ENCODE measurements at regions not wholly inside any gene's neighbourhood (a gene's known extent, or its start where the extent isn't known, plus 50 kb on each side); places are given as distances from the start of the nearest gene placed in this dataset.

DNA sequence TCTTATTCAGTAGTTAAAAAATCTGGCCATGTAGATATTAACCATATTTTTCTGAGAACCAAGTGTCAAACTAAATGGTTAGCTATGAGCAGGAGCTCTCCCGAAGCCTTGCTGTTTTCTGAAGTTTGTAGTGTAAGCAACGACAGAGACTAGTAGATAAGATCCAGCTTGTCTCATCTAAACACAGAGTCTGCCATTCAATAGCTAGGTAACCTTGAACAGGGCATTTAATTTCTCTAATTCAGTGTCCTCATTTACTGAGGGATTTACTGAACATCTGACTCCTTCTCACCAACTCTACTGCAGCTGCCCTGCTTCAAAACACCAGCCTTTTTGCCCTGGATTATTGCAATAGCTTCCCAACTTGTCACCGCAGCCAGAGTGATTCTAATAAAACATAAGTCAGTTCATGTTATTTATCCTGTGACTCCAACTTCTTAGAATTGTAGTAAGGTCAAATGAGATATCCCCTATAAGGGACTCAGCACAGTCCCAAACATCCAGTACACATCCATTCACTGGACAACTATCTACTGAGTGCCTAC is 337.0 kb downstream of the PLK2 start:
- CTCF ChIA-PET (ENCODE audit: partially characterized antibody): no interaction called here
- no peaks in the 10 kb centered on the region for H3K9me3 Mint-ChIP-seq
- intact Hi-C loops (cut with micrococcal nuclease): no loop called here

DNA sequence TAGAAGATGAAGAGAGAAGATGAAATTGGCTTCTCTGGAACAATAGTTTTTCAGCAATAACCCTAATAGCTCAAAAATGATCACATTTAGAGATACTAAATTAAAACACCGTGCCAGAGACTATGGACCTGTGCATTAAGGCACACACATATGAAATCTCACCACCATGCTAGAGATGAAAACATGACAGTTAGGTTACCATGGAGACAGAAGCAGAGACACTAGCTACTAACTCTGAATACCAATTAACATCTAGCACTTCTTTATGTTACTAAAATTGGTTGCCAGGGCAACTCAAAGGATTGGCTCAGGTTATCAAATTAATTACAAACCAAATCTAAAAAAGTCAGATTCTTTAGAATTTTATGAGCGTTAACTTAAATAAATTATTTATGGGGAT is 337.7 kb downstream of the PLK2 start:
- ChIA-PET POLR2A (ENCODE audit: partially characterized antibody) (no interaction called here), CTCF (ENCODE audit: partially characterized antibody) (no interaction called here)
- Histone ChIP-seq H3K4me1 (ENCODE audit: insufficient read depth, low read length) (no peaks in the 10 kb centered on the region), H3K27me3 (ENCODE audit: insufficient read depth, low read length) (no peaks in the 10 kb centered on the region), H3K36me3 (ENCODE audit: insufficient read depth, low read length) (no peaks in the 10 kb centered on the region), H3K9me3 (ENCODE audit: control insufficient read depth in 1 of 2, low read length in 2 of 2) (no peaks in the 10 kb centered on the region), H3K27ac (ENCODE audit: low read depth, low read length) (no peak overlapping the region), H3K4me3 (ENCODE audit: low read length in 2 of 2) (no peak overlapping the region)
- no peaks in the 10 kb centered on the region for H3K36me3 Mint-ChIP-seq
- no peaks in the 10 kb centered on the region for H3K4me1 Mint-ChIP-seq
- no peaks in the 10 kb centered on the region for H3K9me3 Mint-ChIP-seq
- no peak overlapping the region for H3K27ac Mint-ChIP-seq
- peaks cover 0 to 7% of the 10 kb centered on the region in 2 donors for H3K27me3 Mint-ChIP-seq
- intact Hi-C loops (cut with micrococcal nuclease): no loop called here
- H3K4me3 Mint-ChIP-seq: no peak overlapping the region
- DNase-seq: no peak

More for the DNA sequence above, 337.0 kb downstream of the PLK2 start:
- H3K4me1 ChIP-seq (ENCODE audit: insufficient read depth, low read length): no peaks in the 10 kb centered on the region
- Mint-ChIP-seq H3K27me3 (peaks cover 1 to 6% of the 10 kb centered on the region in 2 donors), H3K36me3 (no peaks in the 10 kb centered on the region), H3K4me3 (no peak overlapping the region), H3K27ac (no peak overlapping the region), H3K4me1 (no peaks in the 10 kb centered on the region)
- H3K27ac ChIP-seq (ENCODE audit: low read depth, low read length): no peak overlapping the region
- H3K4me3 ChIP-seq (ENCODE audit: low read length in 2 of 2): no peak overlapping the region
- DNase-seq: no peak
- no peaks in the 10 kb centered on the region for H3K9me3 ChIP-seq (ENCODE audit: control insufficient read depth in 1 of 2, low read length in 2 of 2)
- POLR2A ChIA-PET (ENCODE audit: partially characterized antibody): no interaction called here
- H3K27me3 ChIP-seq (ENCODE audit: insufficient read depth, low read length): no peaks in the 10 kb centered on the region
- no peaks in the 10 kb centered on the region for H3K36me3 ChIP-seq (ENCODE audit: insufficient read depth, low read length)

DNA sequence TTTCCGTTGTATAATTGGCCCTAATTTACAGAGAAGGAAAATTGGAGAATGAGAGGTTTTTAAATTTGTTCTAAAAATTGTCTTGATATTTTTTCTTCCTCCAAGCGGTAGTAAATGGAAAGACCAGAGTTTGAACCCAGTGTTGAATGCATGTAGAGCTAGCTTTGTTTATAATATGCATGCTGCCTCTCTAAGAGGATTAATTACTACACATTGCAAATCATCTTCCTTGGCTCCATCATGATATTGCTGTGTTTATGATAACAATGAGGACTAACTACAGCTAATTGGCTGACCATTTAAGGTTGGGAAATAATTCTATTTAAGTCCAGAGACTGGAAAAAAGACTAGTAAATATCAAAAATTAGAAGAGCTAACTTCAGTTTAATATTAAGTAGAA is 338.5 kb downstream of the PLK2 start:
- Histone ChIP-seq H3K27me3 (ENCODE audit: insufficient read depth, low read length) (no peaks in the 10 kb centered on the region), H3K9me3 (ENCODE audit: control insufficient read depth in 1 of 2, low read length in 2 of 2) (no peaks in the 10 kb centered on the region), H3K4me1 (ENCODE audit: insufficient read depth, low read length) (no peaks in the 10 kb centered on the region), H3K4me3 (ENCODE audit: low read length in 2 of 2) (no peak overlapping the region), H3K27ac (ENCODE audit: low read depth, low read length) (no peak overlapping the region), H3K36me3 (ENCODE audit: insufficient read depth, low read length) (no peaks in the 10 kb centered on the region)
- H3K4me1 Mint-ChIP-seq: no peaks in the 10 kb centered on the region
- ChIA-PET CTCF (ENCODE audit: partially characterized antibody) (no interaction called here), POLR2A (ENCODE audit: partially characterized antibody) (no interaction called here)
- H3K27me3 Mint-ChIP-seq: peaks cover 2 to 7% of the 10 kb centered on the region in 2 donors
- H3K27ac Mint-ChIP-seq: no peak overlapping the region
- no peaks in the 10 kb centered on the region for H3K36me3 Mint-ChIP-seq
- intact Hi-C loops (cut with micrococcal nuclease): no loop called here
- DNase-seq: no peak
- H3K9me3 Mint-ChIP-seq: no peaks in the 10 kb centered on the region
- H3K4me3 Mint-ChIP-seq: no peak overlapping the region

DNA sequence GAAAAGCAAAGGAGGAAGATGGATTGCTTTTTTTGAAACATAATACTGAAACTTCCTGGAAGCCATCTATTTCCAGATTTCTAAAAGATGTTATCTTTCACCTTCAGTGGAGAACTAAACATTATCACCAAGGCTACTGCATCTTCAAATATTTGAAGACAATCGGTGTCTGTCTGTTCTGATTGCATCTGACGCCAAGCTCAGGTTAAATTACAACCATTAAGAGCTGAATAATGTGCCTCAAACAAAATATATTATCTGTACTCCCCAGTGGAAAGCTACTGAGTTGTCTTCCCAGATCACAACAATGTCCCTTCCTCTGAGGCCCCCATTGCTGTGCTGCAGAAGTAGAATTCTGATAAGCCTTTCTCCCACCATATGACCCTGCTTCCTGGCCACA is 342.3 kb downstream of the PLK2 start:
- intact Hi-C loops (cut with micrococcal nuclease): no loop called here
- Histone ChIP-seq H3K36me3 (ENCODE audit: insufficient read depth, low read length) (no peaks in the 10 kb centered on the region), H3K4me1 (ENCODE audit: insufficient read depth, low read length) (no peaks in the 10 kb centered on the region), H3K4me3 (ENCODE audit: low read length in 2 of 2) (no peak overlapping the region), H3K9me3 (ENCODE audit: control insufficient read depth in 1 of 2, low read length in 2 of 2) (no peaks in the 10 kb centered on the region), H3K27me3 (ENCODE audit: insufficient read depth, low read length) (no peaks in the 10 kb centered on the region), H3K27ac (ENCODE audit: low read depth, low read length) (no peak overlapping the region)
- H3K4me3 Mint-ChIP-seq: no peak overlapping the region
- H3K36me3 Mint-ChIP-seq: no peaks in the 10 kb centered on the region
- H3K4me1 Mint-ChIP-seq: no peaks in the 10 kb centered on the region
- POLR2A ChIA-PET (ENCODE audit: partially characterized antibody): no interaction called here
- CTCF ChIA-PET (ENCODE audit: partially characterized antibody): no interaction called here
- no peak for DNase-seq
- peaks cover 4 to 7% of the 10 kb centered on the region in 2 donors for H3K27me3 Mint-ChIP-seq
- peaks cover 0 to 4% (median 0%) of the 10 kb centered on the region in 8 donors for H3K9me3 Mint-ChIP-seq
- no peak overlapping the region for H3K27ac Mint-ChIP-seq

DNA sequence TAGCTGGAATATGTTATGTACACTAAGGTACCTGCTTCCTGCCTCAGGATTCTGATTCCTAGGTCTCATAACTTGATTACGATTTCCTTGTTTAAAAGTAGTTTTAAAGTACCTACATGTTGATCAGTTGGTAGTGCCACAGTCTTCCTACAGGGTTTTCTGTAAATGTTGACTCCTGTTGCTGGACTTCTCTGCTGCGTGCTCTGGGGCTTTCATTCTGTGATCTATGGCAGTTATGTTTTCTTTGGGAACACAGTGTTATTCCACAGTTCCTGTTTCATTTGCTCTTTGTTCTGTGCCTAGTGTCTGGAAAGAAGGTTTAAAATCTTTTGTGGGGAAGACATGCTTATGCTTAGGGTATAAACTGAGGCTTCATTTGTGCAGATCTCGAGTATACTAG is 343.5 kb downstream of the PLK2 start:
- Mint-ChIP-seq H3K9me3 (peaks cover 0 to 4% (median 0%) of the 10 kb centered on the region in 8 donors), H3K27ac (no peak overlapping the region), H3K27me3 (peaks cover 4 to 7% of the 10 kb centered on the region in 2 donors), H3K36me3 (no peaks in the 10 kb centered on the region), H3K4me3 (no peak overlapping the region), H3K4me1 (no peaks in the 10 kb centered on the region)
- no peaks in the 10 kb centered on the region for H3K36me3 ChIP-seq (ENCODE audit: insufficient read depth, low read length)
- H3K9me3 ChIP-seq (ENCODE audit: control insufficient read depth in 1 of 2, low read length in 2 of 2): no peaks in the 10 kb centered on the region
- H3K4me1 ChIP-seq (ENCODE audit: insufficient read depth, low read length): no peaks in the 10 kb centered on the region
- POLR2A ChIA-PET (ENCODE audit: partially characterized antibody): no interaction called here
- no peaks in the 10 kb centered on the region for H3K27me3 ChIP-seq (ENCODE audit: insufficient read depth, low read length)
- CTCF ChIA-PET (ENCODE audit: partially characterized antibody): no interaction called here
- intact Hi-C loops (cut with micrococcal nuclease): no loop called here
- no peak overlapping the region for H3K4me3 ChIP-seq (ENCODE audit: low read length in 2 of 2)
- no peak for DNase-seq
- H3K27ac ChIP-seq (ENCODE audit: low read depth, low read length): no peak overlapping the region

DNA sequence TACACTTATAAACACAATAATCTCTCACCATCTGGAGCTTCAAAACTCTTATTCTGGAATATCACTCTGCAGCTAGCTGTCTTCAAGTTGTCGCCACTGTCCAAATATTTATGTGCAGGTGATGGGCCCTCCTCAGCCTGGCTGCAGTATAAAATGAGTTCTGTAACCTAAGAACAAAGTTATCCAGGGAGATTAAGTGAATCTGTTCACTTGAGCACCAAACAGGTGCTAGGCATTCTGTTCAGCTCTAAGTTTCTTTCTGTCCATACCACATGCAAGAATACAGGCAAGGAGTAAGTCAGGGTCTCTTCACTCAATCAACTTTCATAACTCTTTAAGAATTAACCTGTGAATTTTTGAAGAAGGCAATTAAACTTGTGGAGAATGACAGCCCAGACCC is 344.1 kb downstream of the PLK2 start:
- Histone ChIP-seq H3K36me3 (ENCODE audit: insufficient read depth, low read length) (no peaks in the 10 kb centered on the region), H3K9me3 (ENCODE audit: control insufficient read depth in 1 of 2, low read length in 2 of 2) (no peaks in the 10 kb centered on the region), H3K4me3 (ENCODE audit: low read length in 2 of 2) (no peak overlapping the region), H3K27me3 (ENCODE audit: insufficient read depth, low read length) (no peaks in the 10 kb centered on the region), H3K27ac (ENCODE audit: low read depth, low read length) (no peak overlapping the region), H3K4me1 (ENCODE audit: insufficient read depth, low read length) (no peaks in the 10 kb centered on the region)
- Mint-ChIP-seq H3K36me3 (no peaks in the 10 kb centered on the region), H3K27ac (no peak overlapping the region), H3K4me3 (no peak overlapping the region), H3K4me1 (no peaks in the 10 kb centered on the region), H3K9me3 (peaks cover 0 to 4% (median 0%) of the 10 kb centered on the region in 8 donors), H3K27me3 (peaks cover 4 to 7% of the 10 kb centered on the region in 2 donors)
- ChIA-PET POLR2A (ENCODE audit: partially characterized antibody) (no interaction called here), CTCF (ENCODE audit: partially characterized antibody) (no interaction called here)
- no peak for DNase-seq
- intact Hi-C loops (cut with micrococcal nuclease): no loop called here

DNA sequence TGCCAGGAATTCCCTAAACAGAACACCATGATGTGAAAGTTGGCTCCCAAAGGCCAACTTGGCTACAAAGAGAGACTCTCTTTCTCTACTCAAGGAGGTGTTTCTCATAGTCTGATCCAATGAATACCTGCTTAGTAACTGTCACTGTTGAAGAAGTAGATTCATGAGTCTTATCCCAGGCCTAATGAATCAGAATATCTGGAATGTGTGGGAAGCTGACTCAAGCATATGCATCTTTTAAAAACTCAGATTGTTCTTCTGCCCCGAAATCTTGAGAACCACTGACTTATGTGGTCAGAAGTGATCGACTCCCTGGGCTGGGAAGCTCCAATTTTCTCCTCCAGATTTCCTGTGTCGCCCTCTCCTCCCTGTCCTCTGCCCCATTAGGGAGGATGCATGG is 345.6 kb downstream of the PLK2 start:
- peaks cover 0 to 4% (median 0%) of the 10 kb centered on the region in 8 donors for H3K9me3 Mint-ChIP-seq
- DNase-seq: no peak
- intact Hi-C loops (cut with micrococcal nuclease): no loop called here
- no peak overlapping the region for H3K4me3 Mint-ChIP-seq
- ChIA-PET CTCF (ENCODE audit: partially characterized antibody) (no interaction called here), POLR2A (ENCODE audit: partially characterized antibody) (no interaction called here)
- no peak overlapping the region for H3K27ac Mint-ChIP-seq
- H3K27me3 Mint-ChIP-seq: peaks cover 5 to 7% of the 10 kb centered on the region in 2 donors
- no peaks in the 10 kb centered on the region for H3K4me1 Mint-ChIP-seq
- Histone ChIP-seq H3K4me3 (ENCODE audit: low read length in 2 of 2) (no peak overlapping the region), H3K9me3 (ENCODE audit: control insufficient read depth in 1 of 2, low read length in 2 of 2) (no peaks in the 10 kb centered on the region), H3K27me3 (ENCODE audit: insufficient read depth, low read length) (no peaks in the 10 kb centered on the region), H3K4me1 (ENCODE audit: insufficient read depth, low read length) (no peaks in the 10 kb centered on the region), H3K36me3 (ENCODE audit: insufficient read depth, low read length) (no peaks in the 10 kb centered on the region), H3K27ac (ENCODE audit: low read depth, low read length) (no peak overlapping the region)
- no peaks in the 10 kb centered on the region for H3K36me3 Mint-ChIP-seq

DNA sequence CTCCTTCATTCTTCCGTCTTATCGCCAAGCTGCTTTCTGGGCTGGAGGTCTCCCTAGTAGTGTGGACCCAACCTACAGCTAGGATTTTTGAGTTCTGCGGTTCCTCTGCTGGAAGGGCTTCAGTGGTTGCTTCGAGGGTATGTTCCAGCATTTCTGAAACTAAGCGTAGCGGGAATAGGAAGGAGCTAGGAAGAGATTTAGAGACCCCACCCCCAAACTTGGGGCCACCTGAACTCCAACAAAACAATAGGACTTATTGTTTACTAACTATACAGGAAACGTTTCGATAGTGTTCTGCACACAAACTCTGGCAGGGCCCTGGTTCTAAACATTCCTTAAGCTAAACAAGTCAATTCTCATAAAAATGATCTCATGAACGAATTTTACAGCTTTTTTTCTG is 346.7 kb downstream of the PLK2 start:
- ChIA-PET CTCF (ENCODE audit: partially characterized antibody) (interaction anchor here (0.6 kb wide), 1 partner anchor 58 kb away, joined by 3 read pairs; no protein-coding TSS in a partner anchor), POLR2A (ENCODE audit: partially characterized antibody) (no interaction called here)
- H3K27ac ChIP-seq (ENCODE audit: low read depth, low read length): no peak overlapping the region
- no peaks in the 10 kb centered on the region for H3K4me1 ChIP-seq (ENCODE audit: insufficient read depth, low read length)
- H3K9me3 ChIP-seq (ENCODE audit: control insufficient read depth in 1 of 2, low read length in 2 of 2): no peaks in the 10 kb centered on the region
- Mint-ChIP-seq H3K27me3 (peaks cover 3 to 5% of the 10 kb centered on the region in 2 donors), H3K9me3 (peaks cover 0 to 4% (median 0%) of the 10 kb centered on the region in 8 donors), H3K4me3 (no peak overlapping the region), H3K27ac (no peak overlapping the region), H3K36me3 (no peaks in the 10 kb centered on the region), H3K4me1 (no peaks in the 10 kb centered on the region)
- intact Hi-C loops (cut with micrococcal nuclease): no loop called here
- no peaks in the 10 kb centered on the region for H3K27me3 ChIP-seq (ENCODE audit: insufficient read depth, low read length)
- no peaks in the 10 kb centered on the region for H3K36me3 ChIP-seq (ENCODE audit: insufficient read depth, low read length)
- DNase-seq: no peak
- no peak overlapping the region for H3K4me3 ChIP-seq (ENCODE audit: low read length in 2 of 2)

All from CD4-positive, alpha-beta memory T cell (primary cell).